ENCODE measurements at regions not wholly inside any gene's neighbourhood (a gene's known extent, or its start where the extent isn't known, plus 50 kb on each side); places are given as distances from the start of the nearest gene placed in this dataset.

- TF ChIP-seq POLR2A (IDR thresholded peaks at IDR 0.05) (no peak), CTCF (IDR thresholded peaks at IDR 0.05 in 8 of 11, conservative IDR thresholded peaks at IDR 0.05 in 3 of 11) (no peak)
These were observed 324.3 kb upstream of the POU3F1 start for GRCh38 chr1:38370716-38371504.

Data from spleen (tissue), 7 donors.